ENCODE measurements at regions not wholly inside any gene's neighbourhood (a gene's known extent, or its start where the extent isn't known, plus 50 kb on each side); places are given as distances from the start of the nearest gene placed in this dataset.

DNA sequence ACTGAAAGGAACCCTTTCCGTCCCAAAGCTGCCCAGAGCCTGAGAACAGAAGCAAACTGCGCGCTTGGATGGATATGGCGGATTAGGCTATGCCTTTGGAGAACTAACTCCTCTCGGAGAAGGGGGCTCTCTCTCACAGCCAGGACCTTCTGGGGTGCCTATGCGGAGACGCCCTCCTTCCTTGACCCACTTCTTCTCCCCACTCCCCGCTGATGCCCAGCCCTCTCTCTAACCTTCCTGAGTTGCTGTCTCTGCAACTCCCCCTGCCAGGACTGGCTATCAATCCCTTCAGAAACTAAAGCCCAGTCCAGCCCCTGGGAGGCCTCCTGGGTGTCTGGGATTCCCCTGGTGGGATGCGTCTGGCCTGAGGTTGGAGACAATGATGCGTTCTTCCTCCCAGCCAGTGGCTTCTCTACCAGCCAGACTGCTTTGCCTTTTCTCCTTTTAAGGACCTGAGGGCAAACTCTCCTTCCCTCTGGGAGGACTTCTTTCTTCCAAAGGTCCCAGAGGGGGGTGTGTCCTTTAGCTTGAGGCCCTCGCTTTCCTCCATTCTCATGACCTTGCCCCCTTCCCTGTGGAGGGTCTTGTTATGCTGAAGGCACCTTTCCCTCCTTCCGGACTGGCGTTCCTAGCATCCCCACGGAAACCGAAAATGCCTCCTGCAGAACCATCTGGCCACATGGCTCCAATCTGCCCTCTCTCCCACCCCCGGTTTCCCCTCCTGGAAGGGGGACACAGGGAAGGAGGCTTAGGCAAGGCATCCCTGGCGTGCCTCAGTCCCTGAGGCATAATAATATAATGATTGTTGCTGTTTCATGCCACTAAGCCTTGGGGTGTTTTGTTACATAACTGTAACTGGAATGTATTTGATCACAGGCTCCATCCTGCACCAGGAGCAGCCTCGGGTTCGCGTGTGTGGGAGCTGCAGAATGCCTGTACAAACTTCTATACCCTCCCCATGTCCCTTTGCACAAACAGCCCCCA, 63.4 kb upstream of the C15orf39 start:
- TF ChIP-seq, protein P1, sequence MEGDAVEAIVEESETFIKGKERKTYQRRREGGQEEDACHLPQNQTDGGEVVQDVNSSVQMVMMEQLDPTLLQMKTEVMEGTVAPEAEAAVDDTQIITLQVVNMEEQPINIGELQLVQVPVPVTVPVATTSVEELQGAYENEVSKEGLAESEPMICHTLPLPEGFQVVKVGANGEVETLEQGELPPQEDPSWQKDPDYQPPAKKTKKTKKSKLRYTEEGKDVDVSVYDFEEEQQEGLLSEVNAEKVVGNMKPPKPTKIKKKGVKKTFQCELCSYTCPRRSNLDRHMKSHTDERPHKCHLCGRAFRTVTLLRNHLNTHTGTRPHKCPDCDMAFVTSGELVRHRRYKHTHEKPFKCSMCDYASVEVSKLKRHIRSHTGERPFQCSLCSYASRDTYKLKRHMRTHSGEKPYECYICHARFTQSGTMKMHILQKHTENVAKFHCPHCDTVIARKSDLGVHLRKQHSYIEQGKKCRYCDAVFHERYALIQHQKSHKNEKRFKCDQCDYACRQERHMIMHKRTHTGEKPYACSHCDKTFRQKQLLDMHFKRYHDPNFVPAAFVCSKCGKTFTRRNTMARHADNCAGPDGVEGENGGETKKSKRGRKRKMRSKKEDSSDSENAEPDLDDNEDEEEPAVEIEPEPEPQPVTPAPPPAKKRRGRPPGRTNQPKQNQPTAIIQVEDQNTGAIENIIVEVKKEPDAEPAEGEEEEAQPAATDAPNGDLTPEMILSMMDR (IDR thresholded peaks at IDR 0.05), result no peak
- TF ChIP-seq EP300 (IDR thresholded peaks at IDR 0.05), result no peak

Measured in tibial nerve (tissue), 4 donors.